AG04450 (cell line): ENCODE measurements at regions not wholly inside any gene's neighbourhood (a gene's known extent, or its start where the extent isn't known, plus 50 kb on each side); places are given as distances from the start of the nearest gene placed in this dataset.

Experiments
- CTCF ChIA-PET: fragments of 300-600, 350-600 bp; formaldehyde crosslinking; extraction: SDS; loops from one replicate; lab custom pipeline; 2022; ENCODE audit warnings: antibody characterized with exemption, inconsistent platforms; lab: Charles Lee
- POLR2A ChIA-PET: fragments of 350-600 bp; formaldehyde crosslinking; extraction: SDS; loops from one replicate; lab custom pipeline; 2021; ENCODE audit warnings: antibody characterized with exemption, inconsistent platforms; lab: Yijun Ruan, JAX
- DNase-seq: peaks from one replicate; pipeline ENCODE4 v3.0.0-alpha.2; 2011; ENCODE audit warnings: low read depth, low spot score
- H3K27ac ChIP-seq: one replicate; pipeline ENCODE4 v1.5.1; 2012; ENCODE audit warnings: low read depth, low read length, control low read depth
- H3K27me3 ChIP-seq: one replicate; pipeline ENCODE4 v1.6.0; 2012; ENCODE audit warnings: low read length; ENCODE audit not compliant: control insufficient read depth, insufficient read depth
- H3K4me3 ChIP-seq: 2 replicates; pipeline ENCODE4 v1.5.1; 2011; ENCODE audit warnings: mild to moderate bottlenecking, low read depth, low read length, control low read depth
- H3K9me3 ChIP-seq: 2 replicates; pipeline ENCODE4 v1.5.1; 2012; ENCODE audit warnings: low read length; ENCODE audit not compliant: control insufficient read depth, insufficient read depth
- CTCF ChIP-seq: IDR thresholded peaks from 2 replicates; pipeline ENCODE4 v1.5.1; 2011; ENCODE audit warnings: low read depth, low read length, control low read depth, inconsistent platforms

GRCh38 chr1:9437961-9438430 is 101.3 kb upstream of the SLC25A33 start:
- Histone ChIP-seq H3K4me3 (no peak overlapping the region), H3K27ac (peak overlapping the region; percentile 87), H3K9me3 (no peaks in the 10 kb centered on the region; the same call in 1 of the 2 replicates), H3K27me3 (no peaks in the 10 kb centered on the region)
- CTCF ChIA-PET = interaction anchor here (0.6 to 1.5 kb wide), 3 partner anchors 18 to 322 kb away, joined by 4 to 7 read pairs (median 4); no protein-coding TSS in a partner anchor
- TF ChIP-seq CTCF = no peak
- POLR2A ChIA-PET = interaction anchor here (1.2 to 1.3 kb wide), 3 partner anchors 25 to 117 kb away, joined by 4 to 9 read pairs (median 8); no protein-coding TSS in a partner anchor
- no peak for DNase-seq

DNA sequence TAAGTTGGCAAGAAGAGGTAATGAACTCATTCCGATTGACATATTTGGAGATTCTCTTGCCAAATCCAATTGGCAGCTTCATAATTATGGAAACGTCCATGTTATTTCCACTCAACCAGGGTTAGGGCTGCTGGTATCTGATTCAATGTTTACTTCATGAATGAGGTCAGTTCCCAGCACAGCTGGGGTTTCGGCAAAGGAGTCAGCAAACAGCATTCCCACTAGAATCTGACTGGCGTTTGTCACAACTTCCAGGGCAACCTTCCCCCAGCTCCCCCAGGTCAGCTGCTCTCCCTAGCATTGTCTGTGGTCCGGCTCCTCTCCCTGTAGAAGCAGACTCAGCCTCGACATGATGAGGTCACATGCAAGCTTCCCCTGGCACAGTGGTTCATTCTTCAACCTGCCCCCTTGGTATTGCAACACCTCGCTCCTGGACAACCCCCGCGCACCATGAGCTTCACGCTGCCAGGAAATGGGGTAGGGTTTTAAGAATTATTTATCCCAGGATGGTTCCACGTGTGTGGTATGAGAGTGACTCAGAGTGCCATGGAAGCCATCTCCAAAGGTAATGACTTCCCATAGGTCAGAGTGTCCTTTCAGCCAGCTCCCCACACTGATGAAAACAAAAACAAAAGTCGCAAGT is 100.7 kb upstream of the SLC25A33 start:
- ChIA-PET POLR2A (interaction anchor here (1.2 to 1.3 kb wide), 3 partner anchors 25 to 117 kb away, joined by 4 to 9 read pairs (median 8); no protein-coding TSS in a partner anchor), CTCF (interaction anchor here (0.6 to 1.6 kb wide), 3 partner anchors 17 to 323 kb away, joined by 4 to 7 read pairs (median 7); no protein-coding TSS in a partner anchor)
- Histone ChIP-seq H3K9me3 (no peaks in the 10 kb centered on the region; the same call in 1 of the 2 replicates), H3K27ac (peak overlapping the region; percentile 87), H3K4me3 (no peak overlapping the region; the same call in 1 of the 2 replicates), H3K27me3 (no peaks in the 10 kb centered on the region)
- no peak for TF ChIP-seq CTCF
- DNase-seq = peak; percentile 65

DNA sequence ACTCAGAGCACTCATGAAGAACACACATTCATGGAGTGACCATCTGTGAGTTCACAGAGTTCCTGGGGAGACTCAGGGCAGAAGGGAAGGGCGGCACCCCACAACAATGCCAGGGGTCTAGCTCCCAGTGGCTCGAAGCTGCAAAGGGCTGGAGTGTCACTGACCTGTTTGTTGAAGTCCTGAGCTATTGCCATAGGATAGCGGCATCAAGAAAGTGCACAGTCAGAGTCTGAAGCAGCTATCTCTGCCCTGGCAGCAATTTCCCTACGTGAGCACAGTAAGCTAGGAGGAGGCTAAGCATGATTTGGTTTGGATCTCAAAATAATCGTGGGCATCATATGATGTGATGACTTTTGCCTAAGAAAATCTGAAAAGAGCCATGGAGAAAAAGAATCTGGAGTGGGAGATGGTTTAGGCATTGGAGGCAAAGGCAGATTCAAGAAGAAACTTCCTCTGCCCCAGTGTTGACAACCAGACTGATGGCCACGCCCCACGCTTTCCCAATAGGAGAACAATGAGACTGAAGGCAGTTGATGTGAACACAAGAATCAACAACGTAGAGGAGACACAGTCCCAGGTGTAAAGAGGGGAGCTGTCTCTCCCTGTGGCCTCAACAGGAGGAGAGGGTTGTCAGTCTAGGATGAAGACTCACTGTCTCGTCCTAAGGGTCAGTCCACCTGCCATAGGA is 100.0 kb upstream of the SLC25A33 start:
- ChIA-PET CTCF (interaction anchor here (1.0 to 1.6 kb wide), 3 partner anchors 11 to 150 kb away, joined by 3 to 7 read pairs (median 7); no protein-coding TSS in a partner anchor), POLR2A (interaction anchor here (1.2 to 1.3 kb wide), 3 partner anchors 26 to 118 kb away, joined by 4 to 9 read pairs (median 8); no protein-coding TSS in a partner anchor)
- Histone ChIP-seq H3K9me3 (no peaks in the 10 kb centered on the region; the same call in 1 of the 2 replicates), H3K27me3 (no peaks in the 10 kb centered on the region), H3K4me3 (no peak overlapping the region), H3K27ac (peak overlapping the region; percentile 87)
- no peak for DNase-seq
- TF ChIP-seq CTCF = no peak

DNA sequence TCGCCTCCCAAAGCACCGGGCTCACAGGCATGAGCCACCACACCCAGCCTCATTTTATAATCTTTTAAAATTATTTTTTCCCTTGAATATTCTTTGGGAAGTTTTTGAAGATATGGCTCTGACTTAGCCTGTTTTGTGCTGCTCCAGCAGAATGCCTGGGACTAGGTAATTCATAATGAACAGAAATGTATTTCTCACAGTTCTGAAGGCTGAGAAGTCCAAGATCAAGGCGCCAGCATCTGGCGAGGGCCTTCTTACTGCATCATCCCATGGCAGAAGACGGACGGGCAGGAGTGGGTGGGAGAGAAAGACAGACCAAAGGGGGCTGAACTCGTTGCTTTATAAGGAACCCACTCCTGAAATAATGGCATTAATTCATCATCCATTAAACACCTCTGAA is 99.0 kb upstream of the SLC25A33 start:
- Histone ChIP-seq H3K9me3 (no peaks in the 10 kb centered on the region; the same call in 1 of the 2 replicates), H3K27me3 (no peaks in the 10 kb centered on the region), H3K27ac (no peak overlapping the region), H3K4me3 (no peak overlapping the region)
- no peak for TF ChIP-seq CTCF
- POLR2A ChIA-PET = no interaction called here
- no peak for DNase-seq
- CTCF ChIA-PET = no interaction called here
